HG03196 (cell line): ENCODE measurements at regions not wholly inside any gene's neighbourhood (a gene's known extent, or its start where the extent isn't known, plus 50 kb on each side); places are given as distances from the start of the nearest gene placed in this dataset.
"Not testable (repeated sequence)": the region's sequence is repeated elsewhere in the genome, so short reads cannot be mapped to it uniquely, and the experiment has no call there.

Source experiments
- ATAC-seq: cut with Tn5 transposase; IDR thresholded peaks from one replicate; pipeline ENCODE4 v1.9.1; 2021; ENCODE audit not compliant: unreplicated experiment

DNA sequence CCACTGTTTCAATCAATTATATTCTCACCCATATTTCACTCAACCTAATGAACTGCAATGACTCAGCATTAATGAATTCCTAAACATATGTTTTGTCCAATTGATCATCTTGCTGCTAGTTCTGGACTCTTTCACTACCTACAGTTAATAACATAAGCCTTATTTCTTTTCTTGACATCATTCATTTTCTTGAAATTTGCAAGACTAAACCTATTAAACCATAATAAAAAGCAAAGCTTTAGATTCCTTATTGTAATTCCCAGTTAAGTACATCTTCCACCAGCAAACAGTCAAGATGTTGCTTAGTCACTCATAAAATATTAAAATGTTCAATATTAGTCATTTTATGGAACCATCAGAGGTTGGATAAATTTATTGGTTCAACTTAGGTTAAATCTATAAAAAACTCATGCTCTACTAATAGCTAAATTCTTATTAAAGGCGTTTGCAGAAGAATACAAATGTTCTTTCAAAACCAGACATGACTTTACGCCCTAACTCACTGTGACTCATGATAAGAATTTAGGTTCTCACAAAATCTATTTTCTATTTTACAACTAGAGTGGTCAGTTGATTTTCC lies 599.4 kb downstream of the RNF144A start:
- no peak for ATAC-seq

DNA sequence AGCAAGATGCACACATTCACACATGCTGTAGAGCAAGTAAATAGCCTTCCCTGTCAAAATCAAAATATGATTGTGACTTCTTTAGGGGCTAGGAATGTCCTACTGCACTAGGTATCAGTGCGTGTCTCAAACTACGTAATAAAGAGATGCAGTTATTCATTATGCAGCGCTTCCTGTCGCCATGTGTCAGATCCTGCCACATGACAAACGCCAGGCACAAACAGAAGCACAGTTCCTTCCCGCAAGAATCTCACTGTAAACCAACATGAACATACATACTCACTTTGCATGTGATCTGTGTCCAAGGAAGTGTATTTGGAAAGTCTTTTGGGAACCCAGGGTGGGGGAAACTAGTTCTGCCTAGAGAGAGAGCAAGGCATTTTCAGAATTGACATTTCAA lies 599.9 kb downstream of the RNF144A start:
- no peak for ATAC-seq

DNA sequence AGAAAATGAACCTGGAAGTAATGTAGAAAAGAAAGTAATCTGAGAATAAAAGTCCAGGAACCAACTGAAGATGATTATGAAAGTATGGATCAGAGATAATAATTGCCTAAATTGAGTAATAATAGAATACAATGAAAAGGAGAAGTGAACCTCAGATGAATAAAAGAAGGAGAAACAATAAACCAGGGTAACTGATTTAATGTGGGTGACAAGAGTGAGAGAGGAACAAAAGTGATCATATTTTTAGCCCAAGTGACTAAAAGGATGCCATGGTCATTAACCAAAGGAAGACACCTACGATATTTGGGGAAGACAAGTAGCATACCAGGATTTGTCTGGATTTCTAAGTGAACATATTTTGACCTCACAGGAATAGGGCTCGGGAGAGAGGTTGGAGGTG lies 600.6 kb downstream of the RNF144A start:
- no peak for ATAC-seq

DNA sequence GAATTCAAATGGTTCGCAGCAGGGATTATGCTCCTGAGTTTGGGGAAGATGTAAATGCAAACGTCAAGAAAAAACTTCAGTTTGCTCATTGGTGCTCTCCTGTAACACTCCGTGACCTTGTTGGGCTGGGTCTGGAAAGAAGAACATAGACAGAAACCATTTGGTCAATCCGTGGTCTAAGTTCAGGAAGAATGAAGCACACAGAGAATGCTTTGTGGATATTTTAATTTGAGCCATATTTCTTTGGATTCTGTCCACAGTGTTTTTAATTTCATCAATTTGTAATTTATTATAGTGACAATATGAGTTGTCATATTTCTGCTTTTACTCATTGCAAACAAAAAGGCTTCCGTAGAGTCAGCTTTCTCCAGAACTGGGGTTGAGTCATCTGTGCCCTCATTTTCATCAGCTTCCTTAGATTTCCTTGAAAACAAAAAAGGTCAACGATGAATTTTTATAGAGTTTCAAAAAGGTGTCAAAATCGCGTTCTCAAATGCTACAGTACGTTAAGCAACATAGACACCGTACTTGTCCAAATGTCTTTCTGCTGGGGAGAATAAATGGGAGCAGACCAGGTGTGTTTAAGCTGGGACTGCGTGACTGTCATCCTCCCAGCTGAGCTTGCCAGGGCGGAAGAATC lies 606.4 kb downstream of the RNF144A start:
- ATAC-seq = no peak

DNA sequence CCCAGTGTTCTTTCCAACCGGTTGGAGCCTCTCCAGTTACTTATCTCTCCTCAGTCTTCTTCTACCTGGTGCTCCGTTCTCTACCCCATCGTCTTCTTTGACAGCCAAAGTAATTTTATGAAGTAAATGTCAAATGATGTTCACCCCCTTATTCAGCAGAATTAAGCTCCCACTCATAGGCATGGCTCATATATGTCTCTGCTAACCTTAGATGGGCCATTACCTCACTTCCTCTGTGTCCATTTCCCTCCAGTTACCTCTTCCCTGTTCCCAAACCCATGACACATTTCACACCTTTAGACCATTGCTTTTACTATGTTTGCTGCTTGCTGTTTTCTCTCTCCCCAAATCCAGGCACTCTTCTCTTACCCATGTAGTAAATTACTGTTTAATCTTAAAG lies 607.0 kb downstream of the RNF144A start:
- no peak for ATAC-seq

DNA sequence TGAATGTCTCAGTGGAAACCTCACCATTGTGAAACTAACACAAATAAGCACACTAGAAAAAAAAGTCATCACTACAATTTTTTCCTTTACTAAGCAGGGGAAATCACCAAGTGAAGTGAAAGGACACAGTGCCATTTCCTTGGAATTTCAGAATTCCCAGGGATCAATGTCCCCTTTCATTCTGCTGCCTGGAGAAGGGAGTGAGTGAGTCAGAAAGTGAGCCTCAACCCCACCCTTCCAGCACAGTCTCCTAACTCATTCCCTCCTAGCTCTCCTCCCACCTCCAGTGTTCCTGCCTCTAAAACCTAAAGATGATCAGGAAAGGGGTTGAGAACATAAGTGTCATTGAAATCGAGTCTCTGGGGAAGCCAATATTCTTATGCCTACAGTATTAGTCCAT lies 608.5 kb downstream of the RNF144A start:
- no peak for ATAC-seq

- ATAC-seq = no peak
These were observed 610.0 kb downstream of the RNF144A start for GRCh38 chr2:7527165-7527722.

GRCh38 chr2:7530001-7530400 lies 612.8 kb downstream of the RNF144A start:
- ATAC-seq = no peak

- ATAC-seq = no peak
These were observed 621.9 kb downstream of the RNF144A start for GRCh38 chr2:7539077-7539476.

GRCh38 chr2:7539760-7540159 lies 622.5 kb downstream of the RNF144A start:
- no peak for ATAC-seq

GRCh38 chr2:7552825-7553570 lies 635.8 kb downstream of the RNF144A start:
- ATAC-seq = no peak

DNA sequence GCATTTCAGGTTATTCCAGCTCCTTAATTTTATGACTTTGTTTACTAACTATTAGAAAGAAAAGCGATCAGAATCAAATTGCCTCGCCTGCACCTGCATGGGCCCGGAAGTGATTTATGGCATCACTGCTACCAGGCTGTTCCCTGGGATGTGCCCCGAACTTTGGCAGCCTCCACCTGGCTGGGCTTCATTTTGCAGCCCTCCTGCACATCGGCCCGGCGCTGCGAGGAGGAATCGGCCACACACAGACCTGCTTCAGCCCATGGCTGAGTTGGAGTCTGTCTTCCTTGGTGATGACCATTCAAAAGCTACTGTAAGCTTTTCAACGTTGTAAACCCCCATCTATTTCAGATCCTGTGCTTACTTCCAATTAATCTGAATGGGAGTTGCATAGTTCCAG lies 638.0 kb downstream of the RNF144A start:
- no peak for ATAC-seq

DNA sequence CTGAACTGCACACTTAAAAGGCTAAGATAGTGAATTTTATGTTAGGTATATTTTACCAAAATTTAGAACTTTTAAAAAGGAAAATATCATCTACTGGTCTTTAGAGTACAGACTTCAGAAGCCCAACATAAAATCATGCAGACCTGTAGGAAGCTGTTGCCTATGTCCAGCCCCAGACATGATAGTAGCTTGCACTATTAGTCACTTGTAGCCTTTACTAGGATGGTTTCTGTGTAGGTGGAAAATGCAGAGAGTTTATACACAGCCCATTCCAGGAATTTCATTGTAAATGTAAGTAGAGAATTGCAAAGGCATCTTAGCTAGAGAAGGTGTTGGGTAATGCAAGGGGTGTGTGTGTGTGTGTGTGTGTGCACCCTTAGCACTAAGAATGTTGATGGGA lies 640.2 kb downstream of the RNF144A start:
- no peak for ATAC-seq

GRCh38 chr2:7559791-7560190 lies 642.6 kb downstream of the RNF144A start:
- ATAC-seq = no peak

- no peak for ATAC-seq
These were observed 649.2 kb downstream of the RNF144A start for GRCh38 chr2:7566382-7566881.

DNA sequence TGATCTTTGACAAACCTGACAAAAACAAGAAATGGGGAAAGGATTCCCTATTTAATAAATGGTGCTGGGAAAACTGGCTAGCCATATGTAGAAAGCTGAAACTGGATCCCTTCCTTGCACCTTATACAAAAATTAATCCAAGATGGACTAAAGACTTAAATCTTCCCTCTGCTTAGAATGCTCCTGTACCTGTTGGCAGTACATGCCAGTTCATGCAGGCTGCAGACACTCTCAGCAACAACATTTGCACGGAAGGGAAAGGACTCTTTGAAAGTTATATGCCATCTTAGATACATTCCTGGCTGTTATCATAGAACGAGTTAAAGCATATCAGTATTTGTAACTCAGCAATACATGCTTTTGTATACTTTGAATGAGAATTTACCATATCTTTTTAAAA lies 649.9 kb downstream of the RNF144A start:
- ATAC-seq = not testable (repeated sequence)

DNA sequence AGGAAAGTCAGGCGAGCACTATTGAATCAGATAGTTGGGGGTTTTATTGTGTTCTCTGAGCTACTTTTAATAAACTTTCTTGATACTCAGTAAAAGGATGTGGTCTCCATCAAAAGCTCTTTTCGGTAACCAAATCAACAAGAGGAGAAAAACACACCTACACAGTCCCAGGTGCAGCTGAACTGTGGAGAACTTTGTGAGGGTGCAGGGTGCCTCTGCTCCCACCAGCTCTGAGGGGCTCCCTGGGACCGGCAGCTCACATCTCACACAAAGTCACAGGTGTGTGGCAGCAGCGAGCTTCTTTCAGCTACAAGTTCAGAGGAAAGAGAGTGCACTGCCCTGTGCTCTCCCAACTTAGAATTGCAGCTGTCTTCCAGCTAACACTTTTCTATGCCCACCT lies 650.4 kb downstream of the RNF144A start:
- no peak for ATAC-seq

- no peak for ATAC-seq
These were observed 653.0 kb downstream of the RNF144A start for GRCh38 chr2:7570247-7570646.

DNA sequence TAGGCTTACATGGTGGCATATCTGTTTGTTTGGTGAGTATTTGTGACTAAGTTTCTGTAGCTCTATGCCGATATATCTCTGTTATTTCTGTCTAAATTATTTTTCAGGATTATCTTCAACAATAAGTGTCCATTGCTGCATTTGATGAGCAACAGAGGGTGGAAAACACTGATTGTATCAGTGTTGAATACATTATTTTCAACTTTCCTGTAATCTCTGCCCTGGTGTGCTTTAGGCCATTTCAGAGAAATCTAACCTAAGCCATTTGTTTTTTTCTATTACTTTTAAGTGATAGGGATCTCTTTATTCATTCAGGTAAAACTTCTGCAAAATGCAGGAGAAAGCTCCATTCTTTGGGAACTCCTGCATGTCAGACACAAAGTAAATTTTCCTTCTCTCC lies 654.5 kb downstream of the RNF144A start:
- ATAC-seq = no peak

GRCh38 chr2:7572450-7572849 lies 655.2 kb downstream of the RNF144A start:
- ATAC-seq = no peak

- no peak for ATAC-seq
These were observed 656.1 kb downstream of the RNF144A start for GRCh38 chr2:7573166-7573825.
